IMR-90 (cell line): ENCODE measurements at regions not wholly inside any gene's neighbourhood (a gene's known extent, or its start where the extent isn't known, plus 50 kb on each side); places are given as distances from the start of the nearest gene placed in this dataset.

Experiments
- ATAC-seq: fragments of 200-7000 bp; cut with Tn5 transposase; 2 replicates; pipeline ENCODE4 v1.9.1; 2020; ENCODE audit warnings: low read depth, mild to moderate bottlenecking, moderate library complexity
- BruUV-seq: library from RNA; stranded (reverse); fragments of 400-500 nt; replicated peaks from 2 replicates; lab custom pipeline; 2021; lab: Mats Ljungman, UMichigan
- CTCF ChIA-PET: fragments of 300-600 bp; formaldehyde crosslinking; extraction: SDS; loops from one replicate; lab custom pipeline; 2021; ENCODE audit warnings: antibody characterized with exemption; lab: Yijun Ruan, JAX
- POLR2A ChIA-PET: fragments of 300-600 bp; sonication (Branson Sonifier 250); formaldehyde crosslinking; loops from one replicate; lab custom pipeline; 2022; ENCODE audit warnings: antibody characterized with exemption; ENCODE audit not compliant: unreplicated experiment; lab: Charles Lee
- DNase-seq: peaks from one replicate; pipeline ENCODE4 v3.0.0; 2013
- H2AFZ ChIP-seq: replicated peaks from 2 replicates; pipeline ENCODE3; 2013; ENCODE audit warnings: low read length, mild to moderate bottlenecking; ENCODE audit not compliant: poor library complexity
- H2AK5ac ChIP-seq: 2 replicates; pipeline ENCODE4 v1.6.1; 2013; ENCODE audit warnings: low read depth, low read length, inconsistent platforms
- H2AK9ac ChIP-seq: replicated peaks from 2 replicates; pipeline ENCODE3; 2013; ENCODE audit warnings: mild to moderate bottlenecking, low read depth, low read length, moderate library complexity; ENCODE audit not compliant: poor library complexity
- H2BK120ac ChIP-seq: 2 replicates; pipeline ENCODE4 v1.6.1; 2013; ENCODE audit warnings: low read depth, low read length, inconsistent platforms
- H2BK15ac ChIP-seq: 3 replicates; pipeline ENCODE4 v1.6.1; 2013; ENCODE audit warnings: low read depth, low read length, inconsistent platforms
- H2BK20ac ChIP-seq: 2 replicates; pipeline ENCODE4 v1.6.1; 2013; ENCODE audit warnings: low read depth, mild to moderate bottlenecking, inconsistent platforms, low read length, moderate library complexity
- H2BK5ac ChIP-seq: 2 replicates; pipeline ENCODE4 v1.6.1; 2013; ENCODE audit warnings: mild to moderate bottlenecking, low read depth, low read length, inconsistent platforms; ENCODE audit not compliant: poor library complexity, severe bottlenecking
- H3K14ac ChIP-seq: replicated peaks from 2 replicates; pipeline ENCODE4 v1.6.1; 2013; ENCODE audit warnings: low read depth, low read length, inconsistent platforms
- H3K18ac ChIP-seq: 2 replicates; pipeline ENCODE4 v1.6.1; 2013; ENCODE audit warnings: low read depth, low read length, control low read depth
- H3K23ac ChIP-seq: 2 replicates; pipeline ENCODE4 v1.6.1; 2013; ENCODE audit warnings: low read depth, low read length, inconsistent platforms
- H3K27ac ChIP-seq: 2 replicates; pipeline ENCODE4 v1.5.1; 2013; ENCODE audit warnings: mild to moderate bottlenecking, control low read depth, low read length; ENCODE audit not compliant: insufficient read depth
- H3K27me3 ChIP-seq: 2 replicates; pipeline ENCODE4 v1.6.1; 2013; ENCODE audit warnings: low read length; ENCODE audit not compliant: control insufficient read depth, insufficient read depth
- H3K36me3 ChIP-seq: 2 replicates; pipeline ENCODE4 v1.6.1; 2013; ENCODE audit warnings: low read length, mixed read lengths; ENCODE audit not compliant: control insufficient read depth, insufficient read depth
- H3K4ac ChIP-seq: 2 replicates; pipeline ENCODE4 v1.6.1; 2013; ENCODE audit warnings: low read depth, low read length, inconsistent platforms
- H3K4me1 ChIP-seq: 2 replicates; pipeline ENCODE4 v1.6.1; 2013; ENCODE audit warnings: low read length, mixed read lengths; ENCODE audit not compliant: control insufficient read depth, insufficient read depth
- H3K4me2 ChIP-seq: 2 replicates; pipeline ENCODE4 v1.6.1; 2013; ENCODE audit warnings: low read depth, mild to moderate bottlenecking, control low read depth, low read length, moderate library complexity
- H3K4me3 ChIP-seq: 2 replicates; pipeline ENCODE4 v1.5.1; 2013; ENCODE audit warnings: low read depth, mild to moderate bottlenecking, control low read depth, low read length, moderate library complexity; ENCODE audit not compliant: insufficient read depth
- H3K56ac ChIP-seq: 2 replicates; pipeline ENCODE4 v1.6.1; 2013; ENCODE audit warnings: low read length, inconsistent platforms; ENCODE audit not compliant: insufficient read depth; ENCODE audit errors: extremely low read depth
- H3K79me1 ChIP-seq, 2 experiments: 2 replicates each; pipeline ENCODE4 v1.6.1; 2013; ENCODE audit warnings: low read length in 2 of 2, inconsistent platforms in 1 of 2, low read depth in 1 of 2
- H3K9ac ChIP-seq: 2 replicates; pipeline ENCODE4 v1.6.1; 2013; ENCODE audit warnings: low read depth, low read length, control low read depth
- H3K9me1 ChIP-seq: 2 replicates; pipeline ENCODE4 v1.6.1; 2013; ENCODE audit warnings: low read length, inconsistent platforms; ENCODE audit not compliant: insufficient read depth
- H3K9me3 ChIP-seq: 2 replicates; pipeline ENCODE4 v1.6.1; 2013; ENCODE audit warnings: low read length; ENCODE audit not compliant: control insufficient read depth, insufficient read depth
- H4K20me1 ChIP-seq: 2 replicates; pipeline ENCODE4 v1.6.1; 2013; ENCODE audit warnings: low read length, inconsistent platforms; ENCODE audit not compliant: insufficient read depth
- H4K5ac ChIP-seq: 2 replicates; pipeline ENCODE4 v1.6.1; 2013; ENCODE audit warnings: mild to moderate bottlenecking, low read depth, low read length, control low read depth
- H4K8ac ChIP-seq, 2 experiments: 2 replicates each; pipeline ENCODE4 v1.6.1; 2013; ENCODE audit warnings: low read depth in 2 of 2, low read length in 2 of 2, control low read depth in 1 of 2, inconsistent platforms in 1 of 2
- H4K91ac ChIP-seq: 2 replicates; pipeline ENCODE4 v1.6.1; 2013; ENCODE audit warnings: low read depth, low read length, inconsistent platforms; ENCODE audit not compliant: insufficient read depth
- BHLHE40 ChIP-seq: fragments of 150-350 bp; IDR thresholded peaks from 2 replicates; pipeline ENCODE4 v1.6.1; 2016; ENCODE audit warnings: mild to moderate bottlenecking, low read depth, low read length
- CEBPB ChIP-seq: IDR thresholded peaks from 2 replicates; pipeline ENCODE4 v1.6.1; 2012; ENCODE audit warnings: low read depth, low read length, improper control_type of control experiment
- CHD1 ChIP-seq: IDR thresholded peaks from 2 replicates; pipeline ENCODE4 v1.6.1; 2012; ENCODE audit warnings: low read depth, low read length, improper control_type of control experiment
- FOS ChIP-seq: fragments of 150-350 bp; IDR thresholded peaks from 2 replicates; pipeline ENCODE4 v1.6.1; 2016; ENCODE audit warnings: low read depth, low read length
- MAFK ChIP-seq: IDR thresholded peaks from 2 replicates; pipeline ENCODE4 v1.6.1; 2012; ENCODE audit warnings: low read depth, low read length, improper control_type of control experiment
- MAZ ChIP-seq: IDR thresholded peaks from 2 replicates; pipeline ENCODE4 v1.6.1; 2012; ENCODE audit warnings: low read depth, mild to moderate bottlenecking, low read length, improper control_type of control experiment, moderate library complexity, borderline replicate concordance
- MXI1 ChIP-seq: IDR thresholded peaks from 2 replicates; pipeline ENCODE4 v1.6.1; 2012; ENCODE audit warnings: low read depth, mild to moderate bottlenecking, low read length, moderate library complexity, borderline replicate concordance
- NFE2L2 ChIP-seq: fragments of 150-350 bp; IDR thresholded peaks from 2 replicates; pipeline ENCODE4 v1.6.1; 2016; ENCODE audit warnings: low read depth, mild to moderate bottlenecking, low read length
- POLR2A ChIP-seq: IDR thresholded peaks from 2 replicates; pipeline ENCODE4 v1.6.1; 2012; ENCODE audit warnings: mild to moderate bottlenecking, low read depth, low read length
- RAD21 ChIP-seq: IDR thresholded peaks from 2 replicates; pipeline ENCODE4 v1.6.1; 2012; ENCODE audit warnings: low read length, improper control_type of control experiment
- RCOR1 ChIP-seq: IDR thresholded peaks from 2 replicates; pipeline ENCODE4 v1.6.1; 2012; ENCODE audit warnings: mild to moderate bottlenecking, low read length, improper control_type of control experiment; ENCODE audit not compliant: insufficient replicate concordance
- RFX5 ChIP-seq: IDR thresholded peaks from 2 replicates; pipeline ENCODE4 v1.8.0; 2012; ENCODE audit warnings: low read depth, mild to moderate bottlenecking, low read length, moderate library complexity
- SMC3 ChIP-seq: fragments of 150-350 bp; IDR thresholded peaks from 2 replicates; pipeline ENCODE4 v1.6.1; 2016; ENCODE audit warnings: low read depth, mild to moderate bottlenecking, antibody characterized with exemption, low read length, moderate library complexity
- WGBS, 2 experiments: methylation state at CpG; one replicate each; pipeline versions ENCODE4 v1.1.5 to v1.1.7; 2013; ENCODE audit warnings: missing lambda C conversion rate in 2 of 2; ENCODE audit not compliant: insufficient read length in 1 of 2; ENCODE audit errors: extremely low coverage in 2 of 2; 5-methylcytosine and 5-hydroxymethylcytosine counted together
- dilution Hi-C: fragments of 300-500 bp; cut with HindIII; formaldehyde crosslinking; loops from one replicate; pipeline ENCODE4 v1.14.3; 2018; ENCODE audit warnings: low sequenced_read_pairs; ENCODE audit not compliant: unreplicated experiment
- in situ Hi-C: fragments of 300-500 bp; cut with MboI; formaldehyde crosslinking; loops from 3 replicates; pipeline ENCODE4 v1.14.3; 2019; ENCODE audit warnings: low sequenced_read_pairs, inconsistent platforms, mixed read lengths
- intact Hi-C: fragments of 100-400 bp; cut with micrococcal nuclease; formaldehyde crosslinking; loops from 2 replicates; pipeline ENCODE4 v1.10.0; 2022
- TF ChIP-seq, protein P1 (sequence below): conservative IDR thresholded peaks from 2 replicates; pipeline ENCODE4 v1.5.1; 2012; ENCODE audit warnings: mild to moderate bottlenecking, low read depth, low read length, improper control_type of control experiment
- TF ChIP-seq, protein P2 (sequence below): fragments of 150-350 bp; IDR thresholded peaks from 2 replicates; pipeline ENCODE4 v1.6.1; 2017; ENCODE audit warnings: mild to moderate bottlenecking, antibody characterized with exemption, low read length, low read depth
- TF ChIP-seq, protein P3 (sequence below): fragments of 150-350 bp; IDR thresholded peaks from 2 replicates; pipeline ENCODE4 v1.6.1; 2016; ENCODE audit warnings: low read depth, mild to moderate bottlenecking, low read length, moderate library complexity, borderline replicate concordance

DNA sequence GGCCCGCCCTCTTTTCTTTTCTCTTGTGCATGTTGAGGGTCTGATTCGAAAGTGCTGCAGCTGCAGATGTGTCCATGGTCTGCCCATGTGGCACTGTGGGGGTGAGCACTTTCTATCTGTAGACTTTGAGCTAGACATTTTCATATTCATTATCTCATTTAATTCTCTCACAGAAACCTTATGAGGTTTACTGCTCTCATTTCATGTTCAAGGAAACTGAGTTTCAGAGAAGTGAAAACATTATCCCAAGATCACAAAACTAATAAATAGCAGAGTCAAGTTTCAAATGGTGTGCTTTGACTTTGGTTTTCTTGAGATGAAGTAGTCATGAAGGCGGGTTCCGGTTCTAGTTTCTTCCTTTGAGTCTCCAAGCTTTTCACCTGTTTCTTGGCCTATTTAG lies 536.5 kb upstream of the ZNF462 start:
- no peaks in the 10 kb centered on the region for H3K36me3 ChIP-seq
- no peaks in the 10 kb centered on the region for H3K4me1 ChIP-seq
- H3K23ac ChIP-seq: no peak overlapping the region
- intact Hi-C loops: no loop called here
- H3K4me3 ChIP-seq: no peak overlapping the region
- H2BK120ac ChIP-seq: no peak overlapping the region
- no peak overlapping the region for H2AK5ac ChIP-seq
- ChIA-PET CTCF (no interaction called here), POLR2A (no interaction called here)
- BruUV-seq: no TSS peak
- H3K56ac ChIP-seq: no peak overlapping the region
- H2BK15ac ChIP-seq: no peak overlapping the region
- H3K4me2 ChIP-seq: no peak overlapping the region
- H3K27me3 ChIP-seq: no peaks in the 10 kb centered on the region
- peaks cover 13% of the 10 kb centered on the region; the same call in 1 of the 2 replicates for H3K9me3 ChIP-seq
- no peak overlapping the region for H2AK9ac ChIP-seq
- H4K8ac ChIP-seq: no peak overlapping the region
- no peak overlapping the region for H3K27ac ChIP-seq
- H2BK5ac ChIP-seq: no peak overlapping the region
- DNase-seq: no peak
- no peak overlapping the region for H3K4ac ChIP-seq
- no peaks in the 10 kb centered on the region for H4K20me1 ChIP-seq
- ATAC-seq: no peak
- no peak overlapping the region for H3K18ac ChIP-seq
- in situ Hi-C loops: no loop called here
- no peaks in the 10 kb centered on the region for H3K9me1 ChIP-seq
- H3K9ac ChIP-seq: no peak overlapping the region
- no CpG with 5 or more reads among the region's 4 CpGs for WGBS, 2 experiments
- no peak overlapping the region for H4K5ac ChIP-seq
- no peak overlapping the region for H3K14ac ChIP-seq
- H2AFZ ChIP-seq: no peak overlapping the region
- no peak overlapping the region for H4K91ac ChIP-seq
- dilution Hi-C loops: no loop called here
- no peak overlapping the region for H2BK20ac ChIP-seq
- TF ChIP-seq, protein P1, sequence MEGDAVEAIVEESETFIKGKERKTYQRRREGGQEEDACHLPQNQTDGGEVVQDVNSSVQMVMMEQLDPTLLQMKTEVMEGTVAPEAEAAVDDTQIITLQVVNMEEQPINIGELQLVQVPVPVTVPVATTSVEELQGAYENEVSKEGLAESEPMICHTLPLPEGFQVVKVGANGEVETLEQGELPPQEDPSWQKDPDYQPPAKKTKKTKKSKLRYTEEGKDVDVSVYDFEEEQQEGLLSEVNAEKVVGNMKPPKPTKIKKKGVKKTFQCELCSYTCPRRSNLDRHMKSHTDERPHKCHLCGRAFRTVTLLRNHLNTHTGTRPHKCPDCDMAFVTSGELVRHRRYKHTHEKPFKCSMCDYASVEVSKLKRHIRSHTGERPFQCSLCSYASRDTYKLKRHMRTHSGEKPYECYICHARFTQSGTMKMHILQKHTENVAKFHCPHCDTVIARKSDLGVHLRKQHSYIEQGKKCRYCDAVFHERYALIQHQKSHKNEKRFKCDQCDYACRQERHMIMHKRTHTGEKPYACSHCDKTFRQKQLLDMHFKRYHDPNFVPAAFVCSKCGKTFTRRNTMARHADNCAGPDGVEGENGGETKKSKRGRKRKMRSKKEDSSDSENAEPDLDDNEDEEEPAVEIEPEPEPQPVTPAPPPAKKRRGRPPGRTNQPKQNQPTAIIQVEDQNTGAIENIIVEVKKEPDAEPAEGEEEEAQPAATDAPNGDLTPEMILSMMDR: no peak
- TF ChIP-seq MXI1 (no peak), SMC3 (no peak), POLR2A (no peak), RAD21 (no peak), RCOR1 (no peak), CEBPB (no peak), MAFK (no peak), MAZ (no peak), NFE2L2 (no peak), BHLHE40 (no peak), CHD1 (no peak), FOS (no peak), RFX5 (no peak)
- TF ChIP-seq, protein P2, sequence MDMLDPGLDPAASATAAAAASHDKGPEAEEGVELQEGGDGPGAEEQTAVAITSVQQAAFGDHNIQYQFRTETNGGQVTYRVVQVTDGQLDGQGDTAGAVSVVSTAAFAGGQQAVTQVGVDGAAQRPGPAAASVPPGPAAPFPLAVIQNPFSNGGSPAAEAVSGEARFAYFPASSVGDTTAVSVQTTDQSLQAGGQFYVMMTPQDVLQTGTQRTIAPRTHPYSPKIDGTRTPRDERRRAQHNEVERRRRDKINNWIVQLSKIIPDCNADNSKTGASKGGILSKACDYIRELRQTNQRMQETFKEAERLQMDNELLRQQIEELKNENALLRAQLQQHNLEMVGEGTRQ: no peak
- TF ChIP-seq, protein P3, sequence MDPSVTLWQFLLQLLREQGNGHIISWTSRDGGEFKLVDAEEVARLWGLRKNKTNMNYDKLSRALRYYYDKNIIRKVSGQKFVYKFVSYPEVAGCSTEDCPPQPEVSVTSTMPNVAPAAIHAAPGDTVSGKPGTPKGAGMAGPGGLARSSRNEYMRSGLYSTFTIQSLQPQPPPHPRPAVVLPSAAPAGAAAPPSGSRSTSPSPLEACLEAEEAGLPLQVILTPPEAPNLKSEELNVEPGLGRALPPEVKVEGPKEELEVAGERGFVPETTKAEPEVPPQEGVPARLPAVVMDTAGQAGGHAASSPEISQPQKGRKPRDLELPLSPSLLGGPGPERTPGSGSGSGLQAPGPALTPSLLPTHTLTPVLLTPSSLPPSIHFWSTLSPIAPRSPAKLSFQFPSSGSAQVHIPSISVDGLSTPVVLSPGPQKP: no peak
- no peaks in the 10 kb centered on the region for H3K79me1 ChIP-seq
